HG03095 (cell line): ENCODE measurements at regions not wholly inside any gene's neighbourhood (a gene's known extent, or its start where the extent isn't known, plus 50 kb on each side); places are given as distances from the start of the nearest gene placed in this dataset.

Experiments
- ATAC-seq: cut with Tn5 transposase; IDR thresholded peaks from one replicate; pipeline ENCODE4 v1.9.1; 2021; ENCODE audit warnings: moderate library complexity; ENCODE audit not compliant: unreplicated experiment

- no peak for ATAC-seq
These were observed 111.0 kb downstream of the IRX5 start for GRCh38 chr16:55041540-55042234.

GRCh38 chr16:55042556-55043432 is 112.1 kb downstream of the IRX5 start:
- no peak for ATAC-seq

- no peak for ATAC-seq
These were observed 112.8 kb downstream of the IRX5 start for GRCh38 chr16:55043499-55043898.

DNA sequence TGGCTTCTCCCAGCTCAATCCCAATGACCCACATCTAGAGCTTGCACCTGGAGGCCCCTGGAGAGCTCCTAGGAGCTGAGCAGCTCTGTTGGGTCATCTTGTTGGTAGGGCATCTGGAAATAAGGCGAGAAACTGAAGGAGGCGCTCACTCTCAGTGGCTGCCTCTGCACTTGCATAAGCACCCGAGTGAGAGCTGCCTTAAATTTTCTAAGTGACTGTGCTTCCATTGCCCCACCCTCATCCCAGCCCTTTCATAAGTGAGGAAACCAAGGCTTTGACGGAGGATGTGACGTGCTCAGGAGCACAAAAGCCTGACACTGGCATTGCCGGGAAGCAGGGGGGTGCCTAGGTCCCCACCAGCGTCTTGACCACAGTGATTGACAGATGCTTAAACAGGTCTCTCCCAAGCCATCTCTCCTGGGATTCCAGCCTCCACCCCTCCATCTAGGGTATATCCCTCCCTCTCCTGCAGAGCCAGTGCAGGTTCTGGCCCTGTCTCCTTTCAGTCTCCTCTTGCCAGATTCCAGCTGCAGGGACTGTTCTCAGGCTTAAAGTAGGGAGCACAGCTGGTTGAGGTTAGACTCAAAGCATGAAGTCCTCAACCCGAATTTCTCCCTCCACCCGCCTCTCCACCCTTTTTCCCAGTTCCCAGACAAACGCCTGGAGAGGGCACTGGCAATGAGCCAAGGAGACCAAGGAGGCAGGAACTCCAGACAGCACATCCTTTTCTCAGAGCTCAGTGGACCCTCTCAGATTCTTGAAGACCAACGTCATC is 113.7 kb downstream of the IRX5 start:
- ATAC-seq, result no peak

GRCh38 chr16:55045329-55045728 is 114.7 kb downstream of the IRX5 start:
- ATAC-seq, result no peak

GRCh38 chr16:55045756-55046460 is 115.2 kb downstream of the IRX5 start:
- no peak for ATAC-seq

GRCh38 chr16:55046513-55046912 is 115.8 kb downstream of the IRX5 start:
- no peak for ATAC-seq

DNA sequence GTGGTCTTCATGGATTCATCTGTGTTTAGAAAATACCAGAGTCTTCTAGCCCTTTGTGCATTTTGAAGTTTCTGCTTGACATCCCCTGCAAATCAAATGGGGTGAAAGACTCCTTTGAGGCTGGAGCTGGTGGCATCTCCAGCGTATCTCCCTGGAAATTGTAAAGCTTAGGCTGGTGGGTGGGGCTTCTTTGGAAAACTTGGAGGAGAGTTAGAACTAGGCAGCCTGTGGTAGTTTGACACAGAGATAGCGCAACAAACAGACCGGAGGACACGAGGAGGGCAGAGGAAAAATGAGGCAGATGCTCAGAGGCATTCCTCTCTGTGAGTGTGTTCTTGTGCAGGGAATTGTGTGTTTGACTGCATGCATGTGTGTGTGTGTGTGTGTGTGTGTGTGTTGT is 116.3 kb downstream of the IRX5 start:
- ATAC-seq, result no peak

GRCh38 chr16:55047331-55047730 is 116.7 kb downstream of the IRX5 start:
- no peak for ATAC-seq

- ATAC-seq, result no peak
These were observed 117.3 kb downstream of the IRX5 start for GRCh38 chr16:55047903-55048497.

DNA sequence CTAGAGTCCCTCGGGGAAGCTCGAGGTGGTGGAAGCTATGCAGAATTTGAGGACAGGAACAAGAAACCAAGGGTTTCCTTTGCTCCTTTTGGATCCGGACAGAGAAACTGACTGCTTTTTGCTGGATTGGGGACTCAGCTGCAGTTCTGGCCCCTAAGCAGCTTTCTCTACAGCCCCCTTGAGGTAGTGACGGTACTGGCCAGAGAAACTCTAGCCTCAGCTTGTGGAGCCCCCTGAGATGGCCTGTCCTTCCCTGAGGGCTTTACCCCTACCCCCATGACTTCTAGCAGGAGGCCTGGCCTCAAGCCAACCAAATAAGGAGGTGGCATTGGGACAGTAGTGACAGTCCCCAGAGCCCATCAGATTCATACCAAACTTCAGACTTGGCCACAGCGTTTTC is 118.1 kb downstream of the IRX5 start:
- no peak for ATAC-seq

GRCh38 chr16:55051571-55052347 is 121.1 kb downstream of the IRX5 start:
- ATAC-seq, result no peak

GRCh38 chr16:55052348-55052734 is 121.7 kb downstream of the IRX5 start:
- no peak for ATAC-seq

DNA sequence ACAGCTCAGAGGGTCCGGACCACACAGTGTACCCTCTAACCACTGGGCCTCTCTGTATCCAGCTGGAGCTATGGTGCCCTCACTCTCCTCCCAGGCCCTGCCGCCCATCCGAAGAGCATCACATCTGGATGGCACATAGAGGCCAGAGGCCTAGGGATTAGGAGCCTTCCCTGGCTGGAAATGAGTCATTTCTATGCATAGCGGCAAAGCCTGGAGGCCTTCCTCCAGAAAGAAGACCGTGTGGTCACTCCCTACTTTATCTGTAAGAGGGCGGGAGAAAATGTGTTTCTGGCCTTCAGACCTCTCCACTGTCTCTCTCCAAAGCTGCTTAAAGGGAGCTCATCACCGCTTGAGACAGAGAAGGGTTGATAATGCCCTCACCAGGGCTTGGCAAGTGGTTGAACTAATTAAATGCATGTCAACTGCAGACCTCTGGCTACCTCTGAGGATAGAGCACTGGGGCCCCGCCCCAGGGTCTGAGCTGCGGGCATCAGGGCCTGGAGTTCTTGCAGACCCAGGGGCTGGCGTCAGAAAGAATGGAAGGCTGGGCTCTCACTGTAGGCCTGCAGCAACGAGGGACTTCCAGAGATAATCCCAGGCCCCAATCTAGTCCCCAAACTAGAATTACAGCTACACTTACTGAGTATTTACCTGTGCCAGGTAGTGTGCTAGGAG is 122.2 kb downstream of the IRX5 start:
- ATAC-seq, result no peak

DNA sequence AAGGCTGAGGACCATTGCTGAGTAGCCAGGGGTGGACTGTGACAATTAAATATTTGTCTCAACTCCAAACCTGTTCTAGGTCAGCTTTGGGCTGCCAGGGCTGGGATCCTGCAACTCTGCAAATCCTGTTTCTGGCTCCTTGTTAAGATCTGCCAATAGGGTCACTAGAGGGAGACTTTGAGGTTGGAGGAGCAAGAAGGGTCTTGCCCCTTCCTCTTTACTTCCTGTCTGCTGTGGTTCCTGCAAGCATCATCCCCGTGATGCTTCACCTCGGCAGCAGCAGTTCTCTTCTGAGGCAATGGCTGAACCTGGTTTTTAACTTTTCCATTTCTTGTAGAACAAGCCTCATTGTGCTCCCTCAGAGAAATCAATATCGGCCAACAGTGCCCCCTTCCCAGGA is 124.6 kb downstream of the IRX5 start:
- ATAC-seq, result no peak

GRCh38 chr16:55056585-55057401 is 126.1 kb downstream of the IRX5 start:
- ATAC-seq, result no peak

DNA sequence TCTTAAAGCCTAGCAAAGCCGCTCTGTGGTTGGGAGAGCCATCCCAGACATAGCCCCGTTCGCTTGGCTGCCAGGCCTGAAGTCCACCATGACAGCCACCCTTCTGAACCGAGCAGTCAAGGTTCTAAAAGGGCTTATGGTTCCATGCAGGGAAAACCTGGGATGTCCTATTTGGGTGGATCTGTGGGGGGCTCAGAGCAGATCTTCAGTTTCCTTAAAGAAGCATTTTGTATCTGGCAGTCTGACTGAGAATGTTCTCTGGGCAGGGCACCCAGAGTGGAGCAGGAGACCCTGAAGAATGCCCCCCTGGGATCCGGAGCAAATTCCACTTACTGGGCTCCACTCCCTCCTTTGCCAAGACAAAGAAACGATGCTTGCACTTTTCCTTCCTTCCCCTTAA is 127.2 kb downstream of the IRX5 start:
- ATAC-seq, result no peak

- ATAC-seq, result no peak
These were observed 127.9 kb downstream of the IRX5 start for GRCh38 chr16:55058576-55058975.
